ENCODE measurements at regions not wholly inside any gene's neighbourhood (a gene's known extent, or its start where the extent isn't known, plus 50 kb on each side); places are given as distances from the start of the nearest gene placed in this dataset.
"Not testable (repeated sequence)": the region's sequence is repeated elsewhere in the genome, so short reads cannot be mapped to it uniquely, and the experiment has no call there.

GRCh38 chr4:190118519-190118918 lies 54.2 kb downstream of the DBET start:
- not testable (repeated sequence) for DNase-seq

- not testable (repeated sequence) for DNase-seq
Measured at GRCh38 chr4:190119474-190119873, 54.1 kb upstream of the DUX4 start.

- DNase-seq = not testable (repeated sequence)
Measured at GRCh38 chr4:190120111-190120514, 53.5 kb upstream of the DUX4 start.

- DNase-seq = not testable (repeated sequence)
Measured at GRCh38 chr4:190120537-190121001, 53.0 kb upstream of the DUX4 start.

- DNase-seq = not testable (repeated sequence)
Measured at GRCh38 chr4:190121076-190121671, 52.4 kb upstream of the DUX4 start.

GRCh38 chr4:190121759-190122158 lies 51.8 kb upstream of the DUX4 start:
- DNase-seq = no peak

- peak; percentile 20 for DNase-seq
Measured at GRCh38 chr4:190122161-190123142, 51.1 kb upstream of the DUX4 start.

All from right hindlimb (tissue), 1 donor.